ENCODE measurements at regions not wholly inside any gene's neighbourhood (a gene's known extent, or its start where the extent isn't known, plus 50 kb on each side); places are given as distances from the start of the nearest gene placed in this dataset.

- no peaks in the 10 kb centered on the region for H4K20me1 ChIP-seq (ENCODE audit: insufficient read depth, low read length)
- H3K27me3 ChIP-seq (ENCODE audit: insufficient read depth, low read length): peaks cover 26% of the 10 kb centered on the region
- no peaks in the 10 kb centered on the region for H3K79me2 ChIP-seq (ENCODE audit: insufficient read depth, low read length)
- H3K36me3 ChIP-seq (ENCODE audit: insufficient read depth, low read length): no peaks in the 10 kb centered on the region
- H3K4me3 ChIP-seq (ENCODE audit: insufficient read depth, low read length): no peak overlapping the region
- no peak for DNase-seq (ENCODE audit: insufficient read length, low spot score, missing footprints)
- H3K4me1 ChIP-seq (ENCODE audit: insufficient read depth, low read length): peaks cover 24% of the 10 kb centered on the region
- H3K27ac ChIP-seq (ENCODE audit: low read depth, low read length): no peak overlapping the region
- H3K9me3 ChIP-seq (ENCODE audit: low read depth, low read length): no peaks in the 10 kb centered on the region
- H2AFZ ChIP-seq (ENCODE audit: low read length): no peak overlapping the region
- TF ChIP-seq CTCF (IDR thresholded peaks at IDR 0.05; ENCODE audit: extremely low read depth, low read depth, low read length): no peak
- H3K4me2 ChIP-seq (ENCODE audit: insufficient read depth, low read length): no peak overlapping the region
Measured at GRCh38 chr14:22428700-22429291, 160.2 kb downstream of the DAD1 start.

GRCh38 chr14:22427771-22428231, 161.2 kb downstream of the DAD1 start:
- Histone ChIP-seq H4K20me1 (ENCODE audit: insufficient read depth, low read length) (no peaks in the 10 kb centered on the region), H3K4me2 (ENCODE audit: insufficient read depth, low read length) (peak overlapping the region; percentile 80), H3K79me2 (ENCODE audit: insufficient read depth, low read length) (no peaks in the 10 kb centered on the region), H3K27me3 (ENCODE audit: insufficient read depth, low read length) (peaks cover 25% of the 10 kb centered on the region), H3K36me3 (ENCODE audit: insufficient read depth, low read length) (no peaks in the 10 kb centered on the region), H3K9me3 (ENCODE audit: low read depth, low read length) (no peaks in the 10 kb centered on the region), H2AFZ (ENCODE audit: low read length) (no peak overlapping the region), H3K4me1 (ENCODE audit: insufficient read depth, low read length) (peaks cover 20% of the 10 kb centered on the region), H3K27ac (ENCODE audit: low read depth, low read length) (no peak overlapping the region), H3K4me3 (ENCODE audit: insufficient read depth, low read length) (peak overlapping the region; percentile 46)
- TF ChIP-seq CTCF (IDR thresholded peaks at IDR 0.05; ENCODE audit: extremely low read depth, low read depth, low read length): no peak
- DNase-seq (ENCODE audit: insufficient read length, low spot score, missing footprints): no peak

GRCh38 chr14:22426711-22427110, 162.3 kb downstream of the DAD1 start:
- no peak for DNase-seq (ENCODE audit: insufficient read length, low spot score, missing footprints)
- H3K27ac ChIP-seq (ENCODE audit: low read depth, low read length): no peak overlapping the region
- no peaks in the 10 kb centered on the region for H3K36me3 ChIP-seq (ENCODE audit: insufficient read depth, low read length)
- no peak overlapping the region for H3K4me2 ChIP-seq (ENCODE audit: insufficient read depth, low read length)
- no peaks in the 10 kb centered on the region for H3K9me3 ChIP-seq (ENCODE audit: low read depth, low read length)
- H2AFZ ChIP-seq (ENCODE audit: low read length): no peak overlapping the region
- H3K4me3 ChIP-seq (ENCODE audit: insufficient read depth, low read length): no peak overlapping the region
- peaks cover 12% of the 10 kb centered on the region for H3K4me1 ChIP-seq (ENCODE audit: insufficient read depth, low read length)
- H4K20me1 ChIP-seq (ENCODE audit: insufficient read depth, low read length): no peaks in the 10 kb centered on the region
- peaks cover 22% of the 10 kb centered on the region for H3K27me3 ChIP-seq (ENCODE audit: insufficient read depth, low read length)
- H3K79me2 ChIP-seq (ENCODE audit: insufficient read depth, low read length): no peaks in the 10 kb centered on the region
- no peak for TF ChIP-seq CTCF (IDR thresholded peaks at IDR 0.05; ENCODE audit: extremely low read depth, low read depth, low read length)

- no peak for TF ChIP-seq CTCF (IDR thresholded peaks at IDR 0.05; ENCODE audit: extremely low read depth, low read depth, low read length)
- Histone ChIP-seq H3K4me3 (ENCODE audit: insufficient read depth, low read length) (no peak overlapping the region), H3K9me3 (ENCODE audit: low read depth, low read length) (no peaks in the 10 kb centered on the region), H3K4me2 (ENCODE audit: insufficient read depth, low read length) (no peak overlapping the region), H3K27me3 (ENCODE audit: insufficient read depth, low read length) (peaks cover 23% of the 10 kb centered on the region), H3K27ac (ENCODE audit: low read depth, low read length) (no peak overlapping the region), H4K20me1 (ENCODE audit: insufficient read depth, low read length) (no peaks in the 10 kb centered on the region), H3K36me3 (ENCODE audit: insufficient read depth, low read length) (no peaks in the 10 kb centered on the region), H3K79me2 (ENCODE audit: insufficient read depth, low read length) (no peaks in the 10 kb centered on the region), H3K4me1 (ENCODE audit: insufficient read depth, low read length) (peaks cover 12% of the 10 kb centered on the region), H2AFZ (ENCODE audit: low read length) (no peak overlapping the region)
- DNase-seq (ENCODE audit: insufficient read length, low spot score, missing footprints): no peak
Measured at GRCh38 chr14:22423958-22424357, 165.1 kb downstream of the DAD1 start.

All from osteoblast (primary cell).